Brain pericyte (primary cell): ENCODE measurements at regions not wholly inside any gene's neighbourhood (a gene's known extent, or its start where the extent isn't known, plus 50 kb on each side); places are given as distances from the start of the nearest gene placed in this dataset.
"Not testable (repeated sequence)": the region's sequence is repeated elsewhere in the genome, so short reads cannot be mapped to it uniquely, and the experiment has no call there.

Source experiments
- DNase-seq: peaks from one replicate; pipeline ENCODE4 v3.0.0-alpha.2; 2012; ENCODE audit warnings: low read depth, low spot score

GRCh38 chr12:58009405-58010195, 68.2 kb downstream of the ATP23 start:
- no peak for DNase-seq

- no peak for DNase-seq
Measured at GRCh38 chr12:58011676-58012075, 70.3 kb downstream of the ATP23 start.

GRCh38 chr12:58022379-58023020, 81.1 kb downstream of the ATP23 start:
- not testable (repeated sequence) for DNase-seq

GRCh38 chr12:58025431-58025830, 84.1 kb downstream of the ATP23 start:
- no peak for DNase-seq

- no peak for DNase-seq
Measured at GRCh38 chr12:58026426-58026825, 85.1 kb downstream of the ATP23 start.

- no peak for DNase-seq
Measured at GRCh38 chr12:58026897-58027891, 85.8 kb downstream of the ATP23 start.

- no peak for DNase-seq
Measured at GRCh38 chr12:58028294-58028693, 86.9 kb downstream of the ATP23 start.

- DNase-seq = no peak
Measured at GRCh38 chr12:58029260-58029659, 87.9 kb downstream of the ATP23 start.

GRCh38 chr12:58030566-58031279, 89.4 kb downstream of the ATP23 start:
- no peak for DNase-seq

- no peak for DNase-seq
Measured at GRCh38 chr12:58032156-58032555, 90.8 kb downstream of the ATP23 start.

- no peak for DNase-seq
Measured at GRCh38 chr12:58033831-58034230, 92.5 kb downstream of the ATP23 start.

GRCh38 chr12:58034311-58034710, 92.9 kb downstream of the ATP23 start:
- no peak for DNase-seq

- no peak for DNase-seq
Measured at GRCh38 chr12:58034712-58035111, 93.3 kb downstream of the ATP23 start.

GRCh38 chr12:58041441-58041840, 100.1 kb downstream of the ATP23 start:
- DNase-seq = no peak

- no peak for DNase-seq
Measured at GRCh38 chr12:58044966-58045365, 103.6 kb downstream of the ATP23 start.

GRCh38 chr12:58046271-58046670, 104.9 kb downstream of the ATP23 start:
- no peak for DNase-seq

- no peak for DNase-seq
Measured at GRCh38 chr12:58051378-58051777, 110.0 kb downstream of the ATP23 start.

GRCh38 chr12:58064666-58065065, 123.3 kb downstream of the ATP23 start:
- DNase-seq = no peak

- DNase-seq = no peak
Measured at GRCh38 chr12:58066296-58066695, 124.9 kb downstream of the ATP23 start.

GRCh38 chr12:58067610-58068387, 126.4 kb downstream of the ATP23 start:
- no peak for DNase-seq

GRCh38 chr12:58068706-58069105, 127.3 kb downstream of the ATP23 start:
- no peak for DNase-seq
